IMR-90 (cell line): ENCODE measurements at regions not wholly inside any gene's neighbourhood (a gene's known extent, or its start where the extent isn't known, plus 50 kb on each side); places are given as distances from the start of the nearest gene placed in this dataset.

ENCODE experiments used
- CEBPB ChIP-seq: IDR thresholded peaks from 2 replicates; pipeline ENCODE4 v1.6.1; 2012; ENCODE audit warnings: low read depth, low read length, improper control_type of control experiment
- CHD1 ChIP-seq: IDR thresholded peaks from 2 replicates; pipeline ENCODE4 v1.6.1; 2012; ENCODE audit warnings: low read depth, low read length, improper control_type of control experiment
- CTCF ChIP-seq: conservative IDR thresholded peaks from 2 replicates; pipeline ENCODE4 v1.5.1; 2012; ENCODE audit warnings: mild to moderate bottlenecking, low read depth, low read length, improper control_type of control experiment
- POLR2A ChIP-seq: IDR thresholded peaks from 2 replicates; pipeline ENCODE4 v1.6.1; 2012; ENCODE audit warnings: mild to moderate bottlenecking, low read depth, low read length
- USF2 ChIP-seq: fragments of 150-350 bp; IDR thresholded peaks from 2 replicates; pipeline ENCODE4 v1.6.1; 2017; ENCODE audit warnings: mild to moderate bottlenecking, antibody characterized with exemption, low read length, low read depth

GRCh38 chr4:176579226-176579625 lies 213.5 kb downstream of the VEGFC start:
- no peak for TF ChIP-seq CTCF
- TF ChIP-seq USF2: no peak
- no peak for TF ChIP-seq POLR2A
- TF ChIP-seq CHD1: no peak
- TF ChIP-seq CEBPB: no peak
